GM12878 (cell line): ENCODE measurements at regions not wholly inside any gene's neighbourhood (a gene's known extent, or its start where the extent isn't known, plus 50 kb on each side); places are given as distances from the start of the nearest gene placed in this dataset.

ENCODE experiments used
- ATAC-seq: fragments of 200-7000 bp; cut with Tn5 transposase; 3 replicates; pipeline ENCODE4 v1.9.1; 2020; ENCODE audit warnings: mild to moderate bottlenecking, moderate library complexity
- BruUV-seq: library from RNA; stranded (reverse); fragments of 400-500 nt; replicated peaks from 2 replicates; lab custom pipeline; 2021; lab: Mats Ljungman, UMichigan
- CTCF ChIA-PET: fragments of 300-600 bp; sonication (Branson Sonifier 250); formaldehyde crosslinking; extraction: SDS; loops from one replicate; lab custom pipeline; 2021; ENCODE audit warnings: inconsistent platforms; lab: Yijun Ruan, JAX
- POLR2A ChIA-PET: fragments of 350-600 bp; formaldehyde crosslinking; extraction: SDS; loops from one replicate; lab custom pipeline; 2021; ENCODE audit warnings: inconsistent platforms; lab: Charles Lee
- RAD21 ChIA-PET: fragments of 300-600 bp; sonication (Branson Sonifier 250); formaldehyde crosslinking; loops from one replicate; lab custom pipeline; 2023; ENCODE audit warnings: antibody characterized with exemption; ENCODE audit not compliant: unreplicated experiment; lab: Charles Lee
- SMC1A ChIA-PET: fragments of 300-600 bp; sonication (Branson Sonifier 250); formaldehyde crosslinking; loops from one replicate; lab custom pipeline; 2023; ENCODE audit not compliant: unreplicated experiment, uncharacterized antibody; lab: Charles Lee
- DNase-seq: peaks from one replicate; pipeline ENCODE4 v3.0.0-alpha.2; 2011; ENCODE audit warnings: low read depth, low spot score
- FAIRE-seq: peaks from 3 replicates; lab custom pipeline; 2011; peaks lifted over from hg19 to GRCh38; lab: Jason Lieb, UNC
- H2AFZ ChIP-seq: 2 replicates; pipeline ENCODE4 v1.6.0; 2011; ENCODE audit warnings: low read depth, low read length, control low read depth; ENCODE audit not compliant: control insufficient read depth
- H3K27ac ChIP-seq: 2 replicates; pipeline ENCODE4 v1.5.1; 2011; ENCODE audit warnings: control low read depth; ENCODE audit not compliant: control insufficient read depth, insufficient read depth
- H3K27me3 ChIP-seq, 2 experiments: replicated peaks in 1 of 2; 2 replicates each; pipeline versions ENCODE4 v1.6.0 to v1.6.1; 2011; ENCODE audit warnings: low read length in 1 of 2; ENCODE audit not compliant: control insufficient read depth in 2 of 2, insufficient read depth in 2 of 2
- H3K36me3 ChIP-seq, 2 experiments: 2 replicates each; pipeline ENCODE4 v1.5.1; 2011; ENCODE audit warnings: low read length in 1 of 2; ENCODE audit not compliant: control insufficient read depth in 2 of 2, insufficient read depth in 2 of 2
- H3K4me1 ChIP-seq: 2 replicates; pipeline ENCODE4 v1.6.1; 2011; ENCODE audit warnings: mild to moderate bottlenecking, low read length, moderate library complexity, mixed read lengths; ENCODE audit not compliant: control insufficient read depth, insufficient read depth
- H3K4me2 ChIP-seq: 2 replicates; pipeline ENCODE4 v1.6.0; 2011; ENCODE audit warnings: control low read depth; ENCODE audit not compliant: control insufficient read depth, insufficient read depth
- H3K4me3 ChIP-seq: fragments of 200-600 bp; sonication (generic); 2 replicates; pipeline ENCODE4 v1.5.1; 2016
- H3K79me2 ChIP-seq: 2 replicates; pipeline ENCODE4 v1.6.0; 2011; ENCODE audit warnings: low read length; ENCODE audit not compliant: control insufficient read depth, insufficient read depth
- H3K9ac ChIP-seq: 2 replicates; pipeline ENCODE4 v1.8.0; 2011; ENCODE audit warnings: low read length, control low read depth, mixed read lengths; ENCODE audit not compliant: control insufficient read depth, insufficient read depth
- H3K9me3 ChIP-seq: replicated peaks from 3 replicates; pipeline ENCODE4 v1.5.1; 2011; ENCODE audit warnings: mild to moderate bottlenecking, low read length; ENCODE audit not compliant: control insufficient read depth, insufficient read depth
- H4K20me1 ChIP-seq: 2 replicates; pipeline ENCODE4 v1.6.0; 2011; ENCODE audit not compliant: control insufficient read depth, insufficient read depth
- CBX5 ChIP-seq: sonication (generic); IDR thresholded peaks from 2 replicates; pipeline ENCODE4 v1.6.1; 2016; ENCODE audit warnings: low read depth, moderate library complexity, mild to moderate bottlenecking, inconsistent platforms
- CUX1 ChIP-seq: IDR thresholded peaks from 2 replicates; pipeline ENCODE4 v1.6.1; 2012; ENCODE audit warnings: improper control_type of control experiment, low read depth, low read length; ENCODE audit not compliant: insufficient replicate concordance
- EED ChIP-seq: sonication (generic); IDR thresholded peaks from 2 replicates; pipeline ENCODE4 v1.6.1; 2016; ENCODE audit warnings: antibody characterized with exemption, low read depth
- JUNB ChIP-seq: IDR thresholded peaks from 2 replicates; pipeline ENCODE4 v1.6.1; 2016; ENCODE audit warnings: antibody characterized with exemption, mild to moderate bottlenecking
- NFIC ChIP-seq: IDR thresholded peaks from 2 replicates; pipeline ENCODE4 v1.6.1; 2012; ENCODE audit warnings: low read depth, mild to moderate bottlenecking, inconsistent platforms, low read length, moderate library complexity
- NKRF ChIP-seq: fragments of 450-650 bp; conservative IDR thresholded peaks from 2 replicates; pipeline ENCODE4 v1.6.1; 2017; ENCODE audit warnings: mild to moderate bottlenecking, moderate library complexity
- RB1 ChIP-seq: fragments of 450-650 bp; formaldehyde crosslinking; IDR thresholded peaks from 2 replicates; pipeline ENCODE4 v1.6.1; 2017; ENCODE audit warnings: mild to moderate bottlenecking, borderline replicate concordance
- RELA ChIP-seq: fragments of 450-650 bp; IDR thresholded peaks from 2 replicates; pipeline ENCODE4 v1.8.0; 2014; ENCODE audit warnings: borderline replicate concordance; ENCODE audit not compliant: partially characterized antibody
- RFX5 ChIP-seq: IDR thresholded peaks from 2 replicates; pipeline ENCODE4 v1.6.1; 2011; ENCODE audit warnings: low read depth, low read length, improper control_type of control experiment
- SMC3 ChIP-seq: IDR thresholded peaks from 2 replicates; pipeline ENCODE4 v1.6.1; 2011; ENCODE audit warnings: low read length, improper control_type of control experiment, borderline replicate concordance
- SREBF1 ChIP-seq: IDR thresholded peaks from 2 replicates; pipeline ENCODE4 v1.6.1; 2012; ENCODE audit warnings: mild to moderate bottlenecking, low read length
- TAF1 ChIP-seq: IDR thresholded peaks from 2 replicates; pipeline ENCODE4 v1.6.1; 2011; ENCODE audit warnings: mild to moderate bottlenecking, low read depth, low read length, borderline replicate concordance
- TCF12 ChIP-seq: IDR thresholded peaks from 2 replicates; pipeline ENCODE4 v1.6.1; 2011; ENCODE audit warnings: low read depth, mild to moderate bottlenecking, low read length
- WRNIP1 ChIP-seq: IDR thresholded peaks from 2 replicates; pipeline ENCODE4 v1.6.1; 2011; ENCODE audit warnings: low read depth, low read length, improper control_type of control experiment, borderline replicate concordance
- ZBED1 ChIP-seq: IDR thresholded peaks from 2 replicates; pipeline ENCODE4 v1.6.1; 2016; ENCODE audit warnings: borderline replicate concordance
- WGBS: methylation state at CpG from one replicate; pipeline ENCODE4 v1.1.6; 2016; ENCODE audit warnings: low lambda C conversion rate; ENCODE audit not compliant: insufficient replicate concordance, insufficient coverage; ENCODE audit errors: missing lambda C conversion rate; 5-methylcytosine and 5-hydroxymethylcytosine counted together
- in situ Hi-C: fragments of 300-500 bp; cut with MboI; formaldehyde crosslinking; loops from 9 replicates; pipeline ENCODE4 v1.14.3; 2018; ENCODE audit warnings: mixed read lengths
- intact Hi-C: fragments of 100-400 bp; cut with micrococcal nuclease; formaldehyde crosslinking; loops from one replicate; pipeline ENCODE4 v1.14.2; 2022; ENCODE audit not compliant: unreplicated experiment
- TF ChIP-seq, protein P1 (sequence below): fragments of 450-650 bp; formaldehyde crosslinking; IDR thresholded peaks from 2 replicates; pipeline ENCODE4 v1.5.0; 2022; ENCODE audit warnings: mild to moderate bottlenecking, missing genetic modification characterization

- Histone ChIP-seq H3K4me2 (no peak overlapping the region), H3K4me3 (no peak overlapping the region), H3K9me3 (no peaks in the 10 kb centered on the region), H3K27ac (no peak overlapping the region), H3K27me3 (no peaks in the 10 kb centered on the region), H4K20me1 (no peaks in the 10 kb centered on the region), H2AFZ (no peak overlapping the region), H3K36me3 (no peaks in the 10 kb centered on the region), H3K9ac (no peak overlapping the region), H3K4me1 (no peaks in the 10 kb centered on the region), H3K79me2 (no peaks in the 10 kb centered on the region)
- no TSS peak for BruUV-seq
- DNase-seq (no peak), FAIRE-seq (no peak), ATAC-seq (no peak)
- ChIA-PET POLR2A (no interaction called here), RAD21 (interaction anchor here (1.2 kb wide), 1 partner anchor 111 kb away, joined by 4 read pairs; no protein-coding TSS in a partner anchor), SMC1A (interaction anchor here (0.6 kb wide), 1 partner anchor 182 kb away, joined by 3 read pairs; no protein-coding TSS in a partner anchor), CTCF (interaction anchor here (0.6 to 0.8 kb wide), 2 partner anchors 109 to 115 kb away, joined by 3 read pairs; no protein-coding TSS in a partner anchor)
- in situ Hi-C loops, result no loop called here
- WGBS, result 17% methylated on average over 1 of the region's 1 CpG
- intact Hi-C loops, result no loop called here
- TF ChIP-seq NKRF (no peak), ZBED1 (no peak), SMC3 (no peak), RB1 (no peak), RELA (no peak), RFX5 (no peak), CBX5 (no peak), NFIC (no peak), CUX1 (no peak), EED (no peak), WRNIP1 (no peak), JUNB (no peak), TCF12 (no peak), TAF1 (no peak), SREBF1 (no peak)
- TF ChIP-seq, protein P1, sequence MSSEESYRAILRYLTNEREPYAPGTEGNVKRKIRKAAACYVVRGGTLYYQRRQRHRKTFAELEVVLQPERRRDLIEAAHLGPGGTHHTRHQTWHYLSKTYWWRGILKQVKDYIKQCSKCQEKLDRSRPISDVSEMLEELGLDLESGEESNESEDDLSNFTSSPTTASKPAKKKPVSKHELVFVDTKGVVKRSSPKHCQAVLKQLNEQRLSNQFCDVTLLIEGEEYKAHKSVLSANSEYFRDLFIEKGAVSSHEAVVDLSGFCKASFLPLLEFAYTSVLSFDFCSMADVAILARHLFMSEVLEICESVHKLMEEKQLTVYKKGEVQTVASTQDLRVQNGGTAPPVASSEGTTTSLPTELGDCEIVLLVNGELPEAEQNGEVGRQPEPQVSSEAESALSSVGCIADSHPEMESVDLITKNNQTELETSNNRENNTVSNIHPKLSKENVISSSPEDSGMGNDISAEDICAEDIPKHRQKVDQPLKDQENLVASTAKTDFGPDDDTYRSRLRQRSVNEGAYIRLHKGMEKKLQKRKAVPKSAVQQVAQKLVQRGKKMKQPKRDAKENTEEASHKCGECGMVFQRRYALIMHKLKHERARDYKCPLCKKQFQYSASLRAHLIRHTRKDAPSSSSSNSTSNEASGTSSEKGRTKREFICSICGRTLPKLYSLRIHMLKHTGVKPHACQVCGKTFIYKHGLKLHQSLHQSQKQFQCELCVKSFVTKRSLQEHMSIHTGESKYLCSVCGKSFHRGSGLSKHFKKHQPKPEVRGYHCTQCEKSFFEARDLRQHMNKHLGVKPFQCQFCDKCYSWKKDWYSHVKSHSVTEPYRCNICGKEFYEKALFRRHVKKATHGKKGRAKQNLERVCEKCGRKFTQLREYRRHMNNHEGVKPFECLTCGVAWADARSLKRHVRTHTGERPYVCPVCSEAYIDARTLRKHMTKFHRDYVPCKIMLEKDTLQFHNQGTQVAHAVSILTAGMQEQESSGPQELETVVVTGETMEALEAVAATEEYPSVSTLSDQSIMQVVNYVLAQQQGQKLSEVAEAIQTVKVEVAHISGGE (CRISPR knock-in tag), result no peak
Measured at GRCh38 chr5:16345454-16345853, 120.1 kb downstream of the ZNF622 start.
